ENCODE measurements at regions not wholly inside any gene's neighbourhood (a gene's known extent, or its start where the extent isn't known, plus 50 kb on each side); places are given as distances from the start of the nearest gene placed in this dataset.

DNA sequence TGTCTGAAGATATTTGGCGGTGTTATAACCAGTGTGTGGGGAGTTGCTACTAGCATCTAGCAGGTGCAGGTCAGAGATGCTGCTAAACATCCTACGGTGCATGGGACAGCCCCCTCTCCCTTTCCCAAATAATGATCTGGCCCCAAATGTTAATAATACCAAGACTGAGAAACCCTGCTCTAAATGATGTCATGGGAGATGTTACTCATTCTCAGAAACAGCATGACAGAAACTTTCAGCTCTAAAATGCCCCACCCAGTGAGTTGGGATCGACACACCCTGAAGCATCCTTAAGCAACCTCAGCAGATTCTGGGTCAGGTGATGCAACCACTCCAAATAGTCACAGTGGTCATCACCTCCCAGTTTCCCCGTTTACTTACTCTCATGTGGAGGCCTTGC, 108.8 kb upstream of the MPP7 start:
- no peak overlapping the region for H3K23ac ChIP-seq (ENCODE audit: insufficient read length)
- no peak overlapping the region for H3K4me2 ChIP-seq (ENCODE audit: insufficient read depth in 1 of 2, low read depth in 2 of 2, low read length in 2 of 2)
- no peak for DNase-seq (ENCODE audit: low read depth in 1 of 2, low spot score in 2 of 2)
- WGBS, 2 experiments (ENCODE audit: extremely low coverage in 1 of 2, insufficient coverage in 1 of 2, insufficient read length in 1 of 2, insufficient replicate concordance in 2 of 2, low coverage in 1 of 2, low lambda C conversion rate in 2 of 2, missing lambda C conversion rate in 1 of 2), result 96% methylated on average over 4 of the region's 4 CpGs; no CpG with 5 or more reads in 1 of the 2 experiments
- H3K27me3 ChIP-seq (replicated peaks in 1 of 4; ENCODE audit: control insufficient read depth in 3 of 4, extremely low read depth in 1 of 4, insufficient read depth in 3 of 4, low read length in 3 of 4), result no peaks in the 10 kb centered on the region
- H2AFZ ChIP-seq (ENCODE audit: low read length), result no peak overlapping the region
- no peak overlapping the region for H2BK20ac ChIP-seq (ENCODE audit: low read length)
- H4K20me1 ChIP-seq (replicated peaks in 1 of 2; ENCODE audit: control insufficient read depth in 1 of 2, insufficient read depth in 2 of 2, low read length in 2 of 2), result no peaks in the 10 kb centered on the region
- no peak overlapping the region for H2BK120ac ChIP-seq (replicated peaks; ENCODE audit: low read depth, low read length)
- H3K9me3 ChIP-seq (ENCODE audit: insufficient read depth in 2 of 2, low read depth in 1 of 2, low read length in 1 of 2), result no peaks in the 10 kb centered on the region
- H4K8ac ChIP-seq (ENCODE audit: extremely low read depth, insufficient read depth, low read length), result no peak overlapping the region
- ChIA-PET POLR2A (ENCODE audit: partially characterized antibody) (interaction anchor here (0.9 to 1.4 kb wide), 3 partner anchors 17 to 123 kb away, joined by 3 read pairs; partner anchors contain the start of gene WAC), CTCF (ENCODE audit: partially characterized antibody) (interaction anchor here (0.8 to 2.1 kb wide), 6 partner anchors 9 to 26 kb away, joined by 3 to 13 read pairs (median 4); no protein-coding TSS in a partner anchor)
- H3K56ac ChIP-seq (replicated peaks; ENCODE audit: insufficient read length, low read depth, low read length), result no peak overlapping the region
- H2BK15ac ChIP-seq (ENCODE audit: low read length), result no peak overlapping the region
- no peak overlapping the region for H2AK5ac ChIP-seq (ENCODE audit: low read depth, low read length)
- no peak overlapping the region for H2BK12ac ChIP-seq (ENCODE audit: low read depth, low read length)
- H3K36me3 ChIP-seq (ENCODE audit: control insufficient read depth in 2 of 4, insufficient read depth in 4 of 4, low read length in 3 of 4), result no peaks in the 10 kb centered on the region
- H3K79me2 ChIP-seq (ENCODE audit: control insufficient read depth in 1 of 2, insufficient read depth in 2 of 2, low read length in 2 of 2), result no peaks in the 10 kb centered on the region
- H3K4me3 ChIP-seq (ENCODE audit: extremely low read depth in 1 of 4, insufficient read depth in 2 of 4, low read depth in 3 of 4, low read length in 4 of 4), result no peak overlapping the region
- H3K4ac ChIP-seq (replicated peaks; ENCODE audit: insufficient read length, low read depth, low read length), result no peak overlapping the region
- H4K5ac ChIP-seq (ENCODE audit: insufficient read length, low read depth, low read length), result no peak overlapping the region
- H2BK5ac ChIP-seq (ENCODE audit: low read depth, low read length), result no peak overlapping the region
- TF ChIP-seq, protein P1, sequence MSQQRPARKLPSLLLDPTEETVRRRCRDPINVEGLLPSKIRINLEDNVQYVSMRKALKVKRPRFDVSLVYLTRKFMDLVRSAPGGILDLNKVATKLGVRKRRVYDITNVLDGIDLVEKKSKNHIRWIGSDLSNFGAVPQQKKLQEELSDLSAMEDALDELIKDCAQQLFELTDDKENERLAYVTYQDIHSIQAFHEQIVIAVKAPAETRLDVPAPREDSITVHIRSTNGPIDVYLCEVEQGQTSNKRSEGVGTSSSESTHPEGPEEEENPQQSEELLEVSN (IDR thresholded peaks at IDR 0.05), result no peak
- TF ChIP-seq POLR2A (IDR thresholded peaks at IDR 0.05; ENCODE audit: control extremely low read depth in 1 of 2, low read depth in 2 of 2, low read length in 2 of 2) (no peak), NANOG (IDR thresholded peaks at IDR 0.05; ENCODE audit: insufficient read depth, low read depth, low read length, poor library complexity, severe bottlenecking) (no peak), BACH1 (IDR thresholded peaks at IDR 0.05; ENCODE audit: low read length) (no peak), TAF7 (optimal IDR thresholded peaks at IDR 0.05; ENCODE audit: borderline replicate concordance, low read depth, low read length) (no peak), SP2 (IDR thresholded peaks at IDR 0.05; ENCODE audit: low read length) (no peak), CHD1 (IDR thresholded peaks at IDR 0.05; ENCODE audit: low read depth, low read length) (no peak), SAP30 (IDR thresholded peaks at IDR 0.05; ENCODE audit: insufficient read depth, insufficient replicate concordance, low read length) (no peak), POLR2AphosphoS5 (IDR thresholded peaks at IDR 0.05; ENCODE audit: low read depth, low read length) (no peak)
- H4K91ac ChIP-seq (replicated peaks; ENCODE audit: insufficient read length, low read length), result no peak overlapping the region
- H3K79me1 ChIP-seq (ENCODE audit: low read depth, low read length), result no peaks in the 10 kb centered on the region
- no peak for FAIRE-seq
- H3K27ac ChIP-seq (ENCODE audit: low read depth, low read length), result no peak overlapping the region
- H3K14ac ChIP-seq (ENCODE audit: insufficient read length), result no peak overlapping the region
- no peak overlapping the region for H3K9ac ChIP-seq (replicated peaks in 1 of 4; ENCODE audit: extremely low read depth in 1 of 4, low read depth in 3 of 4, low read length in 3 of 4)
- no peak overlapping the region for H3K18ac ChIP-seq (ENCODE audit: extremely low read depth, low read length)
- no peaks in the 10 kb centered on the region for H3K4me1 ChIP-seq (replicated peaks in 1 of 4; ENCODE audit: control insufficient read depth in 3 of 4, insufficient read depth in 4 of 4, low read length in 3 of 4)
- H3K23me2 ChIP-seq (ENCODE audit: low read depth, low read length), result no peaks in the 10 kb centered on the region

Data from H1 (cell line).